HEK293 (cell line): ENCODE measurements at regions not wholly inside any gene's neighbourhood (a gene's known extent, or its start where the extent isn't known, plus 50 kb on each side); places are given as distances from the start of the nearest gene placed in this dataset.

Source experiments
- CTCF ChIA-PET: fragments of 350-600 bp; formaldehyde crosslinking; extraction: SDS; loops from one replicate; lab custom pipeline; 2021; ENCODE audit warnings: antibody characterized with exemption; lab: Yijun Ruan, JAX
- POLR2A ChIA-PET: fragments of 300-600 bp; formaldehyde crosslinking; extraction: SDS; loops from one replicate; lab custom pipeline; 2020; ENCODE audit warnings: antibody characterized with exemption, inconsistent platforms; lab: Yijun Ruan, JAX
- H3K27ac ChIP-seq: fragments of 200-500 bp; sonication (Bioruptor generic); 2 replicates; pipeline ENCODE4 v1.5.1; 2014; ENCODE audit warnings: low read depth, low read length, control low read depth, inconsistent platforms; ENCODE audit errors: extremely low read depth
- H3K36me3 ChIP-seq, 2 experiments: fragments of 200-500 bp in 1 of 2; sonication (Bioruptor generic) in 1 of 2; 1 replicate in 1 of 2; 2 replicates in 1 of 2; pipeline ENCODE4 v1.5.1; 2014 to 2017; ENCODE audit warnings: inconsistent platforms in 2 of 2, low read length in 2 of 2; ENCODE audit not compliant: control insufficient read depth in 2 of 2, insufficient read depth in 1 of 2
- H3K4me1 ChIP-seq: fragments of 200-500 bp; sonication (Bioruptor generic); 2 replicates; pipeline ENCODE4 v1.5.1; 2014; ENCODE audit warnings: mild to moderate bottlenecking, low read length, inconsistent platforms; ENCODE audit not compliant: control insufficient read depth, insufficient read depth
- H3K4me3 ChIP-seq: 2 replicates; pipeline ENCODE4 v1.5.1; 2011; ENCODE audit warnings: low read depth, mild to moderate bottlenecking, control low read depth, low read length, moderate library complexity
- H3K9me3 ChIP-seq: fragments of 200-500 bp; sonication (Bioruptor generic); 2 replicates; pipeline ENCODE4 v1.5.1; 2014; ENCODE audit warnings: low read depth, low read length, inconsistent platforms; ENCODE audit not compliant: control insufficient read depth, insufficient read depth
- FEZF1 ChIP-seq: fragments of 450-650 bp; formaldehyde crosslinking; IDR thresholded peaks from 2 replicates; pipeline ENCODE4 v1.5.1; 2016; ENCODE audit warnings: missing biosample characterization, missing genetic modification characterization
- MZF1 ChIP-seq: fragments of 450-650 bp; formaldehyde crosslinking; IDR thresholded peaks from 2 replicates; pipeline ENCODE4 v1.5.1; 2017; ENCODE audit warnings: missing biosample characterization, missing genetic modification characterization, borderline replicate concordance
- SP2 ChIP-seq: fragments of 450-650 bp; formaldehyde crosslinking; IDR thresholded peaks from 2 replicates; pipeline ENCODE4 v1.5.1; 2016; ENCODE audit warnings: missing biosample characterization, missing genetic modification characterization
- WT1 ChIP-seq: fragments of 450-650 bp; formaldehyde crosslinking; IDR thresholded peaks from 2 replicates; pipeline ENCODE4 v1.5.1; 2016; ENCODE audit warnings: missing biosample characterization, missing genetic modification characterization
- ZFHX2 ChIP-seq: fragments of 450-650 bp; formaldehyde crosslinking; conservative IDR thresholded peaks from 2 replicates; pipeline ENCODE4 v1.5.1; 2016; ENCODE audit warnings: missing biosample characterization, missing genetic modification characterization
- ZNF10 ChIP-seq: fragments of 450-650 bp; formaldehyde crosslinking; IDR thresholded peaks from 2 replicates; pipeline ENCODE4 v1.5.1; 2017; ENCODE audit warnings: missing biosample characterization, missing genetic modification characterization
- ZNF2 ChIP-seq: fragments of 450-650 bp; formaldehyde crosslinking; IDR thresholded peaks from 2 replicates; pipeline ENCODE4 v1.5.1; 2016; ENCODE audit warnings: missing biosample characterization, missing genetic modification characterization
- ZNF394 ChIP-seq: fragments of 450-650 bp; formaldehyde crosslinking; IDR thresholded peaks from 2 replicates; pipeline ENCODE4 v1.5.1; 2016; ENCODE audit warnings: missing biosample characterization, missing genetic modification characterization, mild to moderate bottlenecking, moderate library complexity, borderline replicate concordance
- ZNF433 ChIP-seq: fragments of 450-650 bp; formaldehyde crosslinking; IDR thresholded peaks from 2 replicates; pipeline ENCODE4 v1.5.1; 2016; ENCODE audit warnings: missing biosample characterization, missing genetic modification characterization, low read depth
- ZNF521 ChIP-seq: fragments of 450-650 bp; formaldehyde crosslinking; IDR thresholded peaks from 2 replicates; pipeline ENCODE4 v1.5.1; 2017; ENCODE audit warnings: missing biosample characterization, mild to moderate bottlenecking, missing genetic modification characterization
- ZNF530 ChIP-seq: fragments of 450-650 bp; formaldehyde crosslinking; IDR thresholded peaks from 2 replicates; pipeline ENCODE4 v1.5.1; 2016; ENCODE audit warnings: low read depth, missing biosample characterization, missing genetic modification characterization
- ZNF561 ChIP-seq: fragments of 450-650 bp; IDR thresholded peaks from 2 replicates; pipeline ENCODE4 v1.5.1; 2018; ENCODE audit warnings: missing biosample characterization, missing genetic modification characterization, borderline replicate concordance
- ZNF596 ChIP-seq: fragments of 450-650 bp; IDR thresholded peaks from 2 replicates; pipeline ENCODE4 v1.5.0; 2018; ENCODE audit warnings: missing biosample characterization, mild to moderate bottlenecking, missing genetic modification characterization, moderate library complexity
- ZNF610 ChIP-seq: fragments of 450-650 bp; formaldehyde crosslinking; IDR thresholded peaks from 2 replicates; pipeline ENCODE4 v1.5.1; 2016; ENCODE audit warnings: missing biosample characterization, missing genetic modification characterization, borderline replicate concordance
- ZNF707 ChIP-seq: fragments of 450-650 bp; formaldehyde crosslinking; IDR thresholded peaks from 2 replicates; pipeline ENCODE4 v1.5.1; 2016; ENCODE audit warnings: missing biosample characterization, missing genetic modification characterization
- ZNF777 ChIP-seq: fragments of 450-650 bp; formaldehyde crosslinking; IDR thresholded peaks from 2 replicates; pipeline ENCODE4 v1.5.1; 2017; ENCODE audit warnings: missing biosample characterization, missing genetic modification characterization, borderline replicate concordance
- ZNF843 ChIP-seq: fragments of 450-650 bp; formaldehyde crosslinking; IDR thresholded peaks from 2 replicates; pipeline ENCODE4 v1.5.1; 2016; ENCODE audit warnings: missing biosample characterization, missing genetic modification characterization
- TF ChIP-seq, protein P1 (sequence below): fragments of 450-650 bp; formaldehyde crosslinking; IDR thresholded peaks from 2 replicates; pipeline ENCODE4 v1.5.1; 2017; ENCODE audit warnings: missing biosample characterization, mild to moderate bottlenecking, missing genetic modification characterization, moderate library complexity
- TF ChIP-seq, protein P2 (sequence below): fragments of 450-650 bp; formaldehyde crosslinking; IDR thresholded peaks from 2 replicates; pipeline ENCODE4 v1.5.1; 2016; ENCODE audit warnings: missing biosample characterization, missing genetic modification characterization

DNA sequence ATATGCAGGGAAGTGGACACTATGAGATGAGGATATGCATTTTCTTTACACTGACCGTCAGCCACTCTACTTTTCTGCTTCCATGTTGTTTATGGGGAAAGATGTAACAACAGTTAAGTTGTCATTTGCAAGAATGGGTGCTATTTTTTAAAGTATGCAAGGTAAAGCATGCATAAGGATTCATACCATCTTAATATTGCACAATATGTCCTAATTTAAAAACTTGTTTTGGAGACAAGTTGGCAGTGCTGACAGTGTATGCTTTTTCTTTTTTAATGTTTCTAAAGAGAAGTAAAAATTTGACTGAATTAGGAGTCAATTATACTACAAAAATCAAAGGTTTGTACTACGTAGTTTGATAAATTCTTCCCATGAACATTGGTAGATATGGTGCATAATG, 435.4 kb downstream of the MMUT start:
- TF ChIP-seq, protein P1, sequence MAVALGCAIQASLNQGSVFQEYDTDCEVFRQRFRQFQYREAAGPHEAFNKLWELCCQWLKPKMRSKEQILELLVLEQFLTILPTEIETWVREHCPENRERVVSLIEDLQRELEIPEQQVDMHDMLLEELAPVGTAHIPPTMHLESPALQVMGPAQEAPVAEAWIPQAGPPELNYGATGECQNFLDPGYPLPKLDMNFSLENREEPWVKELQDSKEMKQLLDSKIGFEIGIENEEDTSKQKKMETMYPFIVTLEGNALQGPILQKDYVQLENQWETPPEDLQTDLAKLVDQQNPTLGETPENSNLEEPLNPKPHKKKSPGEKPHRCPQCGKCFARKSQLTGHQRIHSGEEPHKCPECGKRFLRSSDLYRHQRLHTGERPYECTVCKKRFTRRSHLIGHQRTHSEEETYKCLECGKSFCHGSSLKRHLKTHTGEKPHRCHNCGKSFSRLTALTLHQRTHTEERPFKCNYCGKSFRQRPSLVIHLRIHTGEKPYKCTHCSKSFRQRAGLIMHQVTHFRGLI: no peak
- TF ChIP-seq ZNF521 (tag by site-specific recombination): no peak
- TF ChIP-seq, all 188 proteins: peak for 0
- ChIA-PET POLR2A (no interaction called here), CTCF (no interaction called here)
- no peaks in the 10 kb centered on the region for H3K4me1 ChIP-seq
- no peak overlapping the region for H3K4me3 ChIP-seq
- no peaks in the 10 kb centered on the region for H3K9me3 ChIP-seq
- no peak overlapping the region for H3K27ac ChIP-seq
- no peaks in the 10 kb centered on the region for H3K36me3 ChIP-seq

DNA sequence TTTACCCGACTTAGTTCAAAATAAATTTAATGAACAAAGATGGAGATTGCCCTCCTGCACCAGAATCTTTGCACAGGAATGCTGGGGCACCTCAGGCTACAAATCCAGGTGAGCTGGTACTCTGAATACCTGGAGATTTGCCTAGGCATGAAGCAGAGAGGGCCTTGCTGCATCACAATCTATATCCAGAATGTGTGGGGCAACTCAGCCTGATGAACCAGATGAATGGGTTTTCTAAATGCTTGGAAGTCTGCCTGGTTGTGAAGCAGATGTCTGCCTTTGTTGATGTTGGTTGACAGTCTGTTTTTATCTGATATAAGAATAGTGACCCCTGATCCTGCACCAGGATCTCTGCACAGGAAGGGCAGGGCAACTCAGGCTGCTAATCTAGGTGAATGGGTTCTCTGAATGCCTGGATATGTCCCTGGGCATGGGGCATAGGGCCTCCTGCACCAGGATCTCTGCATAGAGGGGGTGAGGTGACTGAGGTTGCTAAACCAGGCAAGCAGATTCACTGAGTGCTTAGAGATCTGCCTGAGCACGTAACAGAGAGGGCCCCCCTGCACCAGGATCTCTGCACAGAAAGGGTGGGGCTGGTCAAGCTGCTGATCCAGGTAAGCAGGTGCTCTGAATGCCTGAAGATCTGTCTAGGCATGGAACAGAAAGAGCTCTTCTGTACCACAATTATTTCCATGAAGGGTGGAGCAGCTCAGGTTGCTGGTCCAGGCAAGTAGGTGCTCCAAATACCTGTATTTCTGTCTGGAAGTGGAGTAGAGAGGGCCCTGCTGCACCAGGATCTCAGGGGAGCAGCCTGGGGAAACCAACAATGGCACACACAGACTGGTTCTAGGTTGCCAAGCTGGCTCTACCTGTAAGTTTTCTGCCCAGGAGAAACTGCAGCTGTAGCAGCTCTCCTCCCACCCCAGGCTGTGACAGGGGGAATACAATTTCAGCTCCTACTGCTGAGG, 437.5 kb downstream of the MMUT start:
- Histone ChIP-seq H3K4me1 (no peaks in the 10 kb centered on the region), H3K36me3 (no peaks in the 10 kb centered on the region), H3K27ac (no peak overlapping the region), H3K4me3 (no peak overlapping the region), H3K9me3 (no peaks in the 10 kb centered on the region)
- CTCF ChIA-PET: no interaction called here
- TF ChIP-seq ZNF707 (tag by site-specific recombination) (no peak), ZFHX2 (tag by site-specific recombination) (no peak), ZNF530 (tag by site-specific recombination) (no peak), ZNF610 (no peak), ZNF394 (tag by site-specific recombination) (no peak), SP2 (tag by site-specific recombination) (no peak), FEZF1 (tag by site-specific recombination) (no peak)
- POLR2A ChIA-PET: no interaction called here

DNA sequence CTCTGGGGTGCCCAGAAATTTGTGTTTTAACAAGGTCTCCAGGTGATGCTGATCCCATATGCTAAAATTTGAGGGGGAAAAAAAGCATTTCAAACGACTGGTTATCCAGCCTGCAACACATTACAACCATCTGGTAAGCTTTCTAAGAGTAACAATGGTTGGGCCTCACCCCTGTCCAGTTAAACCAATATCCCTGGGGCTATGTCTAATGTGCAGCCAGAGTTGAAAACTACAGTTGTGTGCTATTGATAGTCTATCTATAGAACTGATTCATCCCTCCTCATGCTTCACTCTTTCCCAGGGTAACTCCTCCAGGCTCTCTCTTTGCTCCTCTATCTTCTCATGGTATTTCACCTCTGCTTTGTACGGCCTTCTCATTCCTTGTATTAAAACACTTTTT, 458.3 kb downstream of the MMUT start:
- H3K4me3 ChIP-seq: no peak overlapping the region
- H3K36me3 ChIP-seq: no peaks in the 10 kb centered on the region
- CTCF ChIA-PET: no interaction called here
- no peaks in the 10 kb centered on the region for H3K4me1 ChIP-seq
- H3K27ac ChIP-seq: no peak overlapping the region
- TF ChIP-seq ZNF561 (tag by site-specific recombination) (no peak), MZF1 (tag by site-specific recombination) (no peak), WT1 (tag by site-specific recombination) (no peak), ZNF596 (tag by site-specific recombination) (no peak)
- H3K9me3 ChIP-seq: no peaks in the 10 kb centered on the region
- POLR2A ChIA-PET: no interaction called here

DNA sequence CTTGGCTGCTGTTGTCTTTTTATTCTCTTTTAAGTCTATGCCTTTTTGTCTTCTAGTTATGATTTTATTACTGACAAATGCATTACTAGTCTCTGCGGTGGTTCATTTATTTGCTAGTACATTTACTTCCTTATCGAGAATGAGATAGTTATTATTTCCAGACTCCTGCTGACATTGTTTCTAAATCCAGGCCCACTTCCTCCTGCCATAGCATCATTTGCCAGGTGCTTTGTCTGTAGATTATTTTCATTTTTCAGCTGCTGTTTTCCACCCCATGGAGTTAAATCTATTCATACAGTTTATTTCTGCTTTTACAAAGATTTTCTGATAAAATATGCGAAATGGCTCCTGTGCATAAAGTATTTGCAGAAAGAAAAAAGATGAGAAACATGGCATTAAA, 459.7 kb downstream of the MMUT start:
- no peak for TF ChIP-seq ZNF433
- TF ChIP-seq, protein P2, sequence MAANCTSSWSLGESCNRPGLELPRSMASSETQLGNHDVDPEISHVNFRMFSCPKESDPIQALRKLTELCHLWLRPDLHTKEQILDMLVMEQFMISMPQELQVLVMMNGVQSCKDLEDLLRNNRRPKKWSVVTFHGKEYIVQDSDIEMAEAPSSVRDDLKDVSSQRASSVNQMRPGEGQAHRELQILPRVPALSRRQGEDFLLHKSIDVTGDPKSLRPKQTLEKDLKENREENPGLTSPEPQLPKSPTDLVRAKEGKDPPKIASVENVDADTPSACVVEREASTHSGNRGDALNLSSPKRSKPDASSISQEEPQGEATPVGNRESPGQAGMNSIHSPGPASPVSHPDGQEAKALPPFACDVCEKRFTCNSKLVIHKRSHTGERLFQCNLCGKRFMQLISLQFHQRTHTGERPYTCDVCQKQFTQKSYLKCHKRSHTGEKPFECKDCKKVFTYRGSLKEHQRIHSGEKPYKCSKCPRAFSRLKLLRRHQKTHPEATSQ (tag by site-specific recombination): no peak
- TF ChIP-seq ZNF843: no peak
- no peak for TF ChIP-seq ZNF10 (tag by site-specific recombination)
- no peak for TF ChIP-seq ZNF2
- TF ChIP-seq ZNF777 (tag by site-specific recombination): no peak
- CTCF ChIA-PET: interaction anchor here (0.5 kb wide), 1 partner anchor 991 kb away, joined by 4 read pairs; no protein-coding TSS in a partner anchor

More for the DNA sequence above, 459.7 kb downstream of the MMUT start:
- H3K36me3 ChIP-seq: no peaks in the 10 kb centered on the region
- H3K4me3 ChIP-seq: no peak overlapping the region
- no peaks in the 10 kb centered on the region for H3K9me3 ChIP-seq
- H3K4me1 ChIP-seq: no peaks in the 10 kb centered on the region
- POLR2A ChIA-PET: no interaction called here
- H3K27ac ChIP-seq: no peak overlapping the region
